CD4-positive, alpha-beta T cell (primary cell): ENCODE measurements at regions not wholly inside any gene's neighbourhood (a gene's known extent, or its start where the extent isn't known, plus 50 kb on each side); places are given as distances from the start of the nearest gene placed in this dataset.

Experiments
- ATAC-seq: fragments of 200-7000 bp; cut with Tn5 transposase; one replicate; pipeline ENCODE4 v1.10.0; 2022; ENCODE audit warnings: mild to moderate bottlenecking; ENCODE audit not compliant: poor library complexity
- CTCF ChIA-PET: fragments of 350-600 bp; sonication (Branson Sonifier 250); formaldehyde crosslinking; loops from one replicate; lab custom pipeline; 2021; ENCODE audit warnings: antibody characterized with exemption, inconsistent platforms; lab: Charles Lee
- POLR2A ChIA-PET: fragments of 350-600 bp; sonication (Branson Sonifier 250); formaldehyde crosslinking; loops from one replicate; lab custom pipeline; 2021; ENCODE audit warnings: antibody characterized with exemption, inconsistent platforms; lab: Charles Lee
- DNase-seq, 14 experiments: peaks; one replicate each; pipeline ENCODE4 v3.0.0-alpha.2; 2013 to 2020; ENCODE audit warnings: mixed read lengths in 2 of 14
- H3K27ac ChIP-seq, 2 donors: one replicate each; pipeline versions ENCODE4 v1.5.1 to v1.7.0; 2013; ENCODE audit warnings: low read length in 2 of 2, low read depth in 1 of 2, mild to moderate bottlenecking in 1 of 2
- H3K27me3 ChIP-seq, 2 experiments: 1 replicate in 1 of 2; 2 replicates in 1 of 2; pipeline versions ENCODE4 v1.6.1 to v1.7.0; 2013; ENCODE audit warnings: low read length in 2 of 2, control low read depth in 1 of 2, mild to moderate bottlenecking in 1 of 2, moderate library complexity in 1 of 2; ENCODE audit not compliant: insufficient read depth in 2 of 2, control insufficient read depth in 1 of 2
- H3K36me3 ChIP-seq: one replicate; pipeline ENCODE4 v1.6.1; 2013; ENCODE audit warnings: low read length, control low read depth; ENCODE audit not compliant: insufficient read depth
- H3K4me1 ChIP-seq: one replicate; pipeline ENCODE4 v1.6.1; 2013; ENCODE audit warnings: low read length, control low read depth; ENCODE audit not compliant: insufficient read depth
- H3K4me3 ChIP-seq: one replicate; pipeline ENCODE4 v1.5.1; 2013; ENCODE audit warnings: mild to moderate bottlenecking, low read length, moderate library complexity
- H3K9me3 ChIP-seq, 2 experiments: 1 replicate in 1 of 2; 2 replicates in 1 of 2; pipeline versions ENCODE4 v1.6.1 to v1.7.0; 2013; ENCODE audit warnings: low read length in 2 of 2, mild to moderate bottlenecking in 2 of 2, control low read depth in 1 of 2, moderate library complexity in 1 of 2; ENCODE audit not compliant: control insufficient read depth in 1 of 2, insufficient read depth in 1 of 2
- H3K27ac Mint-ChIP-seq: one replicate; pipeline ENCODE4 v1.8.0; 2020; ENCODE audit warnings: mixed read lengths
- H3K27me3 Mint-ChIP-seq: one replicate; pipeline ENCODE4 v1.8.0; 2021; ENCODE audit warnings: mixed read lengths
- H3K36me3 Mint-ChIP-seq: one replicate; pipeline ENCODE4 v1.8.0; 2021; ENCODE audit warnings: low read depth, mixed read lengths
- H3K4me1 Mint-ChIP-seq: one replicate; pipeline ENCODE4 v1.8.0; 2021; ENCODE audit warnings: low read depth, mixed read lengths
- H3K4me3 Mint-ChIP-seq: one replicate; pipeline ENCODE4 v1.8.0; 2020; ENCODE audit warnings: mild to moderate bottlenecking, mixed read lengths
- H3K9me3 Mint-ChIP-seq: one replicate; pipeline ENCODE4 v1.8.0; 2020; ENCODE audit warnings: mixed read lengths
- intact Hi-C, 2 experiments: fragments of 100-400 bp; cut with DNase I in 1 of 2; cut with micrococcal nuclease in 1 of 2; formaldehyde crosslinking; loops; one replicate each; pipeline versions ENCODE4 v1.15.1 to v1.9.0; 2023 to 2025; cut with DNase I, micrococcal nuclease
- TF ChIP-seq, protein P1 (sequence below): fragments of 200-600 bp; IDR thresholded peaks from one replicate; pipeline ENCODE4 v1.8.0; 2022; ENCODE audit warnings: antibody characterized with exemption, mild to moderate bottlenecking

DNA sequence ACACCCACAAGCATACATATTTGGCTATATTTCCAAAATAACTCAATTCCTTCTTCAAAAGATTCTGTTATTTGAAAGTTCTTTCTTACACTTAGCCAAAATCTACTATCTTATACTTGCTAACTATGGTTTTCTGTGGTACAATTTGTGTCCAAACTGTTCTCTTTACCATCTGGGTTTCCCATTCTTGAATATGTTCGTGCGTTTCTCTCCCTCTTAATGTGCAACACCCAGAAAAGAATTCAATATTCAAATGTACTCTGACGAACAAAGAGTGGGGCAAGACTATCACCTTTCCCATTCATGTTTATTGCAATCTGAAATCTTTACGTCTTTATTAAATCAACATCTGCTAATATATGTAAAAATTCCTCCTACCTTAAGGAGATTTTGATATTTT is 912.7 kb downstream of the FAT4 start:
- CTCF ChIA-PET = no interaction called here
- no peak overlapping the region for H3K4me3 Mint-ChIP-seq
- no peaks in the 10 kb centered on the region for H3K36me3 ChIP-seq
- no peaks in the 10 kb centered on the region for H3K4me1 ChIP-seq
- no peak for DNase-seq
- H3K27me3 Mint-ChIP-seq = no peaks in the 10 kb centered on the region
- H3K4me1 Mint-ChIP-seq = no peaks in the 10 kb centered on the region
- POLR2A ChIA-PET = no interaction called here
- intact Hi-C loops = no loop called here
- TF ChIP-seq, protein P1, sequence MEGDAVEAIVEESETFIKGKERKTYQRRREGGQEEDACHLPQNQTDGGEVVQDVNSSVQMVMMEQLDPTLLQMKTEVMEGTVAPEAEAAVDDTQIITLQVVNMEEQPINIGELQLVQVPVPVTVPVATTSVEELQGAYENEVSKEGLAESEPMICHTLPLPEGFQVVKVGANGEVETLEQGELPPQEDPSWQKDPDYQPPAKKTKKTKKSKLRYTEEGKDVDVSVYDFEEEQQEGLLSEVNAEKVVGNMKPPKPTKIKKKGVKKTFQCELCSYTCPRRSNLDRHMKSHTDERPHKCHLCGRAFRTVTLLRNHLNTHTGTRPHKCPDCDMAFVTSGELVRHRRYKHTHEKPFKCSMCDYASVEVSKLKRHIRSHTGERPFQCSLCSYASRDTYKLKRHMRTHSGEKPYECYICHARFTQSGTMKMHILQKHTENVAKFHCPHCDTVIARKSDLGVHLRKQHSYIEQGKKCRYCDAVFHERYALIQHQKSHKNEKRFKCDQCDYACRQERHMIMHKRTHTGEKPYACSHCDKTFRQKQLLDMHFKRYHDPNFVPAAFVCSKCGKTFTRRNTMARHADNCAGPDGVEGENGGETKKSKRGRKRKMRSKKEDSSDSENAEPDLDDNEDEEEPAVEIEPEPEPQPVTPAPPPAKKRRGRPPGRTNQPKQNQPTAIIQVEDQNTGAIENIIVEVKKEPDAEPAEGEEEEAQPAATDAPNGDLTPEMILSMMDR = no peak
- no peak overlapping the region for H3K27ac Mint-ChIP-seq
- H3K9me3 ChIP-seq = peaks cover 0 to 5% of the 10 kb centered on the region in 2 experiments
- no peak overlapping the region for H3K27ac ChIP-seq
- peaks cover 16% of the 10 kb centered on the region for H3K9me3 Mint-ChIP-seq
- H3K27me3 ChIP-seq = no peaks in the 10 kb centered on the region
- H3K4me3 ChIP-seq = no peak overlapping the region
- no peak for ATAC-seq
- H3K36me3 Mint-ChIP-seq = no peaks in the 10 kb centered on the region

DNA sequence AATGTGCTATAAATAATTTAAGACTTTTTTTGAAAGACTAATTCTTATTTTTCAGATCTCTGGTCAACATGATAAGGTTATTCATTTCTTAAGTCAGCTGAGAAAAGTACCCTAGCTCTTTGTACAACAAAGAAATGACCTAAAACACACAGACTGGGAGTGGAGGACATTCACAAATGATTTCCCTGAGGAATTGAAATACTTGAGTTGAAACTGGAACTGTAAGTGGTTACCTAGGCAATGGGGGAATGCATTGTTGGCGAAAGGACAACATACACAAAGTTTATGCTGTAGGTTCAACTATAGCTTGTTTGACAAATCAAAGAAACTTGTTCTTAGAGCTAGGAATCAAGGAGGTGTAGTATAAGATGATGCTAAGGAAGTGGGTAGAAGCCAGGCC is 915.5 kb downstream of the FAT4 start:
- H3K4me1 ChIP-seq = no peaks in the 10 kb centered on the region
- POLR2A ChIA-PET = no interaction called here
- DNase-seq = no peak
- no peaks in the 10 kb centered on the region for H3K27me3 ChIP-seq
- H3K9me3 Mint-ChIP-seq = peaks cover 13% of the 10 kb centered on the region
- no peak for ATAC-seq
- no peaks in the 10 kb centered on the region for H3K36me3 Mint-ChIP-seq
- H3K27ac Mint-ChIP-seq = no peak overlapping the region
- H3K4me3 ChIP-seq = no peak overlapping the region
- intact Hi-C loops = no loop called here
- H3K4me3 Mint-ChIP-seq = no peak overlapping the region
- H3K27me3 Mint-ChIP-seq = no peaks in the 10 kb centered on the region
- CTCF ChIA-PET = no interaction called here
- no peak overlapping the region for H3K27ac ChIP-seq
- H3K36me3 ChIP-seq = no peaks in the 10 kb centered on the region
- TF ChIP-seq, protein P1 = no peak
- H3K9me3 ChIP-seq = peaks cover 0 to 5% of the 10 kb centered on the region in 2 experiments
- H3K4me1 Mint-ChIP-seq = no peaks in the 10 kb centered on the region

DNA sequence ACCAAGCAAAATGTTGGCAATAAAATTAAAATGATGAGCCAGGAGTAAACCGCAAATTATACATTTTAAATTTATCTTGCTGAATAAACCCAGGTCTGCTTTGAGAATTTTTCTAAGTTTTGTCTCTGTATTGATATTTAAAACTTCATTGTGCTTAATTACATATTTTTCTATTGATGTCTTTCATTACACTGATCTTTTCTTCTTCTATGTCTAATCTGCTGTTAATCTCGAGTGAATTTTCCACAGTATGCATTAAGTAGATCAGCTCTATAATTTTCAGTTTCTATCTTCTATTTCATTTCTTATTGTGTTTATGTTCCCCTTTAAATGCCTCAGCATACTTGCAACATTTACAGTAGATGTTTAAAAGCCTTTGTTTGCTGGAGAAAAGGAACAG is 918.7 kb downstream of the FAT4 start:
- no peak overlapping the region for H3K27ac Mint-ChIP-seq
- POLR2A ChIA-PET = no interaction called here

More for the DNA sequence above, 918.7 kb downstream of the FAT4 start:
- CTCF ChIA-PET = no interaction called here
- Mint-ChIP-seq H3K4me3 (no peak overlapping the region), H3K36me3 (no peaks in the 10 kb centered on the region), H3K4me1 (no peaks in the 10 kb centered on the region), H3K27me3 (no peaks in the 10 kb centered on the region), H3K9me3 (peaks cover 15% of the 10 kb centered on the region)
- Histone ChIP-seq H3K4me1 (no peaks in the 10 kb centered on the region), H3K4me3 (no peak overlapping the region), H3K9me3 (peaks cover 0 to 5% of the 10 kb centered on the region in 2 experiments), H3K36me3 (no peaks in the 10 kb centered on the region), H3K27me3 (no peaks in the 10 kb centered on the region), H3K27ac (no peak overlapping the region)
- TF ChIP-seq, protein P1 = no peak
- DNase-seq (no peak), ATAC-seq (no peak)
- intact Hi-C loops = no loop called here
